Natural killer cell (primary cell): ENCODE measurements at regions not wholly inside any gene's neighbourhood (a gene's known extent, or its start where the extent isn't known, plus 50 kb on each side); places are given as distances from the start of the nearest gene placed in this dataset.

Experiments used
- ATAC-seq, 3 donors: fragments of 150-1000 bp in 2 of 3; fragments of 200-7000 bp in 1 of 3; cut with Tn5 transposase; 1 replicate in 1 of 3; 2 replicates in 2 of 3; pipeline ENCODE4 v1.10.0; 2021; ENCODE audit warnings: mild to moderate bottlenecking in 2 of 3, moderate library complexity in 2 of 3
- DNase-seq, 2 donors: peaks; one replicate each; pipeline versions ENCODE4 v3.0.0 to v3.0.0-alpha.2; 2013 to 2021; ENCODE audit warnings: mixed read lengths in 1 of 2
- H3K27ac ChIP-seq: one replicate; pipeline ENCODE4 v1.5.1; 2013; ENCODE audit warnings: mild to moderate bottlenecking, low read length
- H3K27me3 ChIP-seq: one replicate; pipeline ENCODE4 v1.6.1; 2013; ENCODE audit warnings: low read length; ENCODE audit not compliant: control insufficient read depth, insufficient read depth
- H3K36me3 ChIP-seq: one replicate; pipeline ENCODE4 v1.6.1; 2013; ENCODE audit warnings: low read length; ENCODE audit not compliant: control insufficient read depth, insufficient read depth
- H3K4me1 ChIP-seq: one replicate; pipeline ENCODE4 v1.6.1; 2013; ENCODE audit warnings: low read length; ENCODE audit not compliant: control insufficient read depth, insufficient read depth
- H3K4me3 ChIP-seq: one replicate; pipeline ENCODE4 v1.5.1; 2013; ENCODE audit warnings: low read length
- H3K9me3 ChIP-seq: one replicate; pipeline ENCODE4 v1.6.1; 2013; ENCODE audit warnings: low read length; ENCODE audit not compliant: control insufficient read depth, insufficient read depth
- H3K27ac Mint-ChIP-seq, 2 donors: one replicate each; pipeline ENCODE4 v1.8.0; 2022; ENCODE audit warnings: mild to moderate bottlenecking in 2 of 2, mixed read lengths in 2 of 2, moderate library complexity in 1 of 2
- H3K27me3 Mint-ChIP-seq, 2 donors: one replicate each; pipeline ENCODE4 v1.8.0; 2022; ENCODE audit warnings: low read depth in 2 of 2, mixed read lengths in 2 of 2
- H3K36me3 Mint-ChIP-seq: one replicate; pipeline ENCODE4 v1.8.0; 2022; ENCODE audit warnings: mixed read lengths
- H3K4me1 Mint-ChIP-seq, 2 donors: one replicate each; pipeline ENCODE4 v1.8.0; 2022; ENCODE audit warnings: mixed read lengths in 2 of 2
- H3K4me3 Mint-ChIP-seq: one replicate; pipeline ENCODE4 v1.8.0; 2022; ENCODE audit warnings: mild to moderate bottlenecking, moderate library complexity, mixed read lengths
- H3K9me3 Mint-ChIP-seq, 2 donors: one replicate each; pipeline ENCODE4 v1.8.0; 2022; ENCODE audit warnings: mixed read lengths in 2 of 2
- CTCF ChIP-seq: fragments of 200-600 bp; IDR thresholded peaks from one replicate; pipeline ENCODE4 v1.8.0; 2022; ENCODE audit warnings: antibody characterized with exemption
- WGBS: methylation state at CpG from one replicate; pipeline ENCODE4 v1.1.7; 2013; ENCODE audit warnings: missing lambda C conversion rate; ENCODE audit not compliant: insufficient coverage; 5-methylcytosine and 5-hydroxymethylcytosine counted together
- intact Hi-C: fragments of 100-400 bp; cut with micrococcal nuclease; formaldehyde crosslinking; loops from one replicate; pipeline ENCODE4 v1.14.2; 2022

DNA sequence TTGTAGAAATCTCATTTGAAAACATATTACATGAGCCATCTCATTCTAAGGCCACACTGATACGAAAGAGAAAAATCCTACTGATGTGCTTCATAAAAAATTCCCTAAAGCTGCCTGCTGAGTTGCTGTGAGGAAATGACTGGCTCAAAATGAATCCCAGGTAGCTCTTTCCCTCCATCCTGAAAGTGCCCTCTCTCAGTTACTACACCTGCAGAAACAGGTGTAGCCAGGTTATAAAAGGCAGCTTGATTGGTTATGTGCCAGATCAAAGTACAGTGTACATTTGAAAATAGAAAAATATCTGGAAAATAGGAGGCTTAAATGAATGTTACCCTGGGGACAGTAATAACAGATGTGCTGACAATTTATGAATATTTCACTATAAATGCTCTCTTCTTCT, 833.4 kb upstream of the ADGRL4 start:
- ATAC-seq (no peak), DNase-seq (no peak)
- WGBS, result no CpG with 5 or more reads among the region's 1 CpG
- H3K4me3 ChIP-seq, result no peak overlapping the region
- Mint-ChIP-seq H3K27me3 (no peaks in the 10 kb centered on the region), H3K27ac (no peak overlapping the region), H3K4me3 (no peak overlapping the region), H3K9me3 (peaks cover 4 to 14% of the 10 kb centered on the region in 2 donors), H3K4me1 (no peaks in the 10 kb centered on the region), H3K36me3 (peaks cover 7% of the 10 kb centered on the region)
- no peaks in the 10 kb centered on the region for H3K27me3 ChIP-seq
- no peaks in the 10 kb centered on the region for H3K9me3 ChIP-seq
- intact Hi-C loops, result no loop called here
- H3K27ac ChIP-seq, result no peak overlapping the region
- no peaks in the 10 kb centered on the region for H3K36me3 ChIP-seq
- H3K4me1 ChIP-seq, result no peaks in the 10 kb centered on the region
- no peak for TF ChIP-seq CTCF

DNA sequence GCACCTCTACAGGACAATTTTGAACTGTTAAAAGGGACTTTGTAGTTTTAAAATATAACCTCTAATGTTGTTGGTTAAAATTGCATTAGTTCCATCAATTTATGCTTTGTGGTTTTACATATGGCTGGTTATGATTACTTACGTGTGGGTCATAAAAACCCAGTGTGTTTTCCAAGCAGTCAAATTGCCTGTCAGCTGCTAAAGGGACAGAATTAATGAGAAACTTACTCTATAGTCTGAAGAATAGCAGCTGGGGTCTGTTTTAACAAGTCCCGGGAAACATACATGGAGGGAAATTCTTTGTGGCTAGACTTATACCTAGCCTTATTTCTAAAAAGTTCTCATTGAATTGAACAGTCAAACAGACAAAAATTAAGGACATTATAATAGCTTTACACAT, 820.9 kb upstream of the ADGRL4 start:
- no peaks in the 10 kb centered on the region for H3K36me3 ChIP-seq
- no peaks in the 10 kb centered on the region for H3K9me3 ChIP-seq
- DNase-seq (no peak), ATAC-seq (no peak)
- peaks cover 6 to 15% of the 10 kb centered on the region in 2 donors for H3K9me3 Mint-ChIP-seq
- no peaks in the 10 kb centered on the region for H3K4me1 Mint-ChIP-seq
- H3K27ac ChIP-seq, result no peak overlapping the region
- H3K27me3 Mint-ChIP-seq, result no peaks in the 10 kb centered on the region
- TF ChIP-seq CTCF, result no peak
- H3K4me3 ChIP-seq, result no peak overlapping the region
- intact Hi-C loops, result no loop called here
- no peaks in the 10 kb centered on the region for H3K4me1 ChIP-seq
- H3K36me3 Mint-ChIP-seq, result no peaks in the 10 kb centered on the region
- H3K27me3 ChIP-seq, result no peaks in the 10 kb centered on the region
- H3K4me3 Mint-ChIP-seq, result no peak overlapping the region
- H3K27ac Mint-ChIP-seq, result no peak overlapping the region
- 75% methylated on average over 2 of the region's 2 CpGs for WGBS

DNA sequence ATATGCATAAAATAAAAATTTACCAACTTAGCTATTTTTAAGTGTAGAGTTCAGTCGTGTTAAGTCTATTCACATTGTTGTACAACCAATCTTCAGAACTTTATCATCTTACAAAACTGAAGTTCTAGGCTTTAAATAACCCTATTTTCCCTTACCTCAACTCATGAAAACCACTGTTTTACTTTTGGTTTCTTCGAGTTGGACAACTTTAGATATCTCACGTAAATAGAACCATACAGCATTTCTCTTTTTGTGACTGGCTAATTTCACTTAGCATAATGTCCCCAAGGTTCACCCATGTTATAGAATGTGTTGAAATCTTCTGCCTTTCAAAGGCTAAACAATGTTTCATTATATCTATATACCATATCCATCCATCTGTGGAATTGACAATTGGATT, 819.0 kb upstream of the ADGRL4 start:
- no peak overlapping the region for H3K27ac Mint-ChIP-seq

More for the DNA sequence above, 819.0 kb upstream of the ADGRL4 start:
- TF ChIP-seq CTCF, result no peak
- Histone ChIP-seq H3K4me3 (no peak overlapping the region), H3K27ac (no peak overlapping the region), H3K4me1 (no peaks in the 10 kb centered on the region), H3K9me3 (no peaks in the 10 kb centered on the region), H3K27me3 (no peaks in the 10 kb centered on the region), H3K36me3 (no peaks in the 10 kb centered on the region)
- Mint-ChIP-seq H3K36me3 (no peaks in the 10 kb centered on the region), H3K4me1 (no peaks in the 10 kb centered on the region), H3K9me3 (peaks cover 7 to 14% of the 10 kb centered on the region in 2 donors), H3K27me3 (no peaks in the 10 kb centered on the region), H3K4me3 (no peak overlapping the region)
- 83% methylated on average over 3 of the region's 3 CpGs for WGBS
- intact Hi-C loops, result no loop called here
- DNase-seq (no peak), ATAC-seq (no peak)
